Natural killer cell treated with Interleukin-12 subunit alpha and Interleukin-12 subunit beta and Interleukin-15 and Interleukin-18, amount 100 ng/mL, for 72 hours (primary cell): ENCODE measurements at regions not wholly inside any gene's neighbourhood (a gene's known extent, or its start where the extent isn't known, plus 50 kb on each side); places are given as distances from the start of the nearest gene placed in this dataset.
"Not testable (repeated sequence)": the region's sequence is repeated elsewhere in the genome, so short reads cannot be mapped to it uniquely, and the experiment has no call there.

Experiments used
- ATAC-seq, 2 donors: fragments of 150-1000 bp; cut with Tn5 transposase in 1 of 2; sonication (Bioruptor Pico), chemical (Tn5 transposase) in 1 of 2; 2 replicates each; pipeline ENCODE4 v1.10.0; 2021
- DNase-seq: peaks from one replicate; pipeline ENCODE4 v3.0.0; 2022; ENCODE audit warnings: low spot score
- H3K27ac Mint-ChIP-seq, 2 donors: 1 replicate in 1 of 2; 2 replicates in 1 of 2; pipeline ENCODE4 v1.8.0; 2022; ENCODE audit warnings: mixed read lengths in 2 of 2, mild to moderate bottlenecking in 1 of 2, moderate library complexity in 1 of 2
- H3K27me3 Mint-ChIP-seq, 2 donors: 1 replicate in 1 of 2; 2 replicates in 1 of 2; pipeline ENCODE4 v1.8.0; 2022; ENCODE audit warnings: mixed read lengths in 2 of 2
- H3K36me3 Mint-ChIP-seq: one replicate; pipeline ENCODE4 v1.8.0; 2022; ENCODE audit warnings: mixed read lengths
- H3K4me1 Mint-ChIP-seq, 2 donors: 1 replicate in 1 of 2; 2 replicates in 1 of 2; pipeline ENCODE4 v1.8.0; 2022; ENCODE audit warnings: low read depth in 2 of 2, mixed read lengths in 2 of 2, mild to moderate bottlenecking in 1 of 2
- H3K4me3 Mint-ChIP-seq: one replicate; pipeline ENCODE4 v1.8.0; 2022; ENCODE audit warnings: mixed read lengths
- H3K9me3 Mint-ChIP-seq: 2 replicates; pipeline ENCODE4 v1.8.0; 2022; ENCODE audit warnings: mixed read lengths

DNA sequence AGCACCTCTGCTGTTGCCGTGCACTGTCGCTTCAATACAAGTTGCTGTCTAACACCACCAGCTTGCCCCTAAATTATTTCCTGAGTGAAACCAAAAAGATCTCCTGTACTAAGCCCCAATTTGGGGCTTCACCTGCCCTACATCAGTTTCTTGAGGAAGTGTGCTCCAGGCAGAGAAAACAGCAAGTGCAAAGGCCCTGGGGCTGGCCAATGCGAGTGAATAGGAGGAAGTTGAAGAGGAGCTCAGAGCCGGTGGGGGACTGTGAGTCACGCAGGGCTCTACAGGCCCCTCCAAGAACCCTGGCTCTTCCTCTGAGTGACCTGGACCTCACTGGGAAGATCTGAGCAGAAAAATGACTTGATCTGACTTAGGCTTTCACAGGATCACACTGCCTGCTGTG, 117.2 kb downstream of the IPO8 start:
- Mint-ChIP-seq H3K27ac (no peak overlapping the region), H3K27me3 (no peaks in the 10 kb centered on the region), H3K36me3 (no peaks in the 10 kb centered on the region), H3K4me1 (no peaks in the 10 kb centered on the region), H3K9me3 (no peaks in the 10 kb centered on the region), H3K4me3 (no peak overlapping the region)
- no peak for DNase-seq
- ATAC-seq: no peak

DNA sequence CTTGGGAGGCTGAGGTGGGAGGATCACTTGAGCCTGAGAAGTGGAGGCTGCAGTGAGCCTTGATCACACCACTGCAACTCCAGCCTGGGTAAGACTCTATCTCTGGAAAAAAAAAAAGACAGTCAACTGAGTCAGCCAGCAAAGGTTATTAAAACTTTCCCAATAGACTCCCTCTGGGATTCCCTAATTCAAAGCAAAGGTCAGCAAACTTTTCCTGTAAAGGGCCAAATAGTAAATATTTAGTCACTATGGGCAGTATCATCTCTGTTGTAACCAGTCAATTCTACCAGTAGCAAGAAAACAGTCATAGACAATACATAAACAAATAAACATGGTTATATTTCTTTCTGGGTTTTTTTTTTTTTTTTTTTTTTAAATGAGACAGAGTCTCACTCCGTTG, 122.5 kb downstream of the IPO8 start:
- no peak for ATAC-seq

DNA sequence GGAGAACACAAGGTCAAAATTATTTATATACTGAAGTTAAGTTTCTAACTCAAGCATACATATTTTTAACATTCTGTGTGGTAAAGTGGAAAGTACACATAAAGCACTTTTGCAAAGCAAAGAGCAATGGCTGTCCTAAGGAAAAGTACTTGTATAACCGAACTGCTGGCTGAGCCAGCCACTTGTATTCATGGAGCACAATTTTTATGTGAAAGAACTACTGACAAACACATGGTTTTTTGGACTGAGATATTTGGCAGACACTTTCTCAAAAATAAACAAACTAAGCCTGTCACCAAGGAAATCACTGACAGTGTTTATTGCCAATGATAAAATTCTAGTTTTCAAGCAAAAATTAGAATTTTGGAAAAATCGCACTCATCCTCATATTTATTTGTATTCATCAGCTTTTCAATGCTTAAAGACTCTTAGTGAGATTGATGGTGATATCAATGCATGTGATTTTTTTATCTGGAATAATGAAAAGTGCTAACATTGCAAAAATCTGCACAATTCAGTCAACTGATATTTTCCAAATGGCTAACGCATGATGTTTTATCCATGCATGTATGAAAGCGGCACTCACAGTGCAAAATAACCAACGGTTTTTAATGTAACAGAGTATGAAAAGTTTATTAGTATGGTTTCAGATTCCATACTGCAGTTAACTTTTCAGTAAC, 125.3 kb downstream of the IPO8 start:
- Mint-ChIP-seq H3K4me3 (no peak overlapping the region), H3K9me3 (peaks cover 3% of the 10 kb centered on the region), H3K4me1 (no peaks in the 10 kb centered on the region), H3K27ac (no peak overlapping the region), H3K36me3 (no peaks in the 10 kb centered on the region), H3K27me3 (peaks cover 0 to 27% of the 10 kb centered on the region in 2 donors)
- ATAC-seq: no peak
- no peak for DNase-seq

More for the DNA sequence above, 122.5 kb downstream of the IPO8 start:
- no peak for DNase-seq
- Mint-ChIP-seq H3K27me3 (peaks cover 0 to 10% of the 10 kb centered on the region in 2 donors), H3K36me3 (no peaks in the 10 kb centered on the region), H3K4me1 (no peaks in the 10 kb centered on the region), H3K9me3 (no peaks in the 10 kb centered on the region), H3K4me3 (no peak overlapping the region), H3K27ac (no peak overlapping the region)

DNA sequence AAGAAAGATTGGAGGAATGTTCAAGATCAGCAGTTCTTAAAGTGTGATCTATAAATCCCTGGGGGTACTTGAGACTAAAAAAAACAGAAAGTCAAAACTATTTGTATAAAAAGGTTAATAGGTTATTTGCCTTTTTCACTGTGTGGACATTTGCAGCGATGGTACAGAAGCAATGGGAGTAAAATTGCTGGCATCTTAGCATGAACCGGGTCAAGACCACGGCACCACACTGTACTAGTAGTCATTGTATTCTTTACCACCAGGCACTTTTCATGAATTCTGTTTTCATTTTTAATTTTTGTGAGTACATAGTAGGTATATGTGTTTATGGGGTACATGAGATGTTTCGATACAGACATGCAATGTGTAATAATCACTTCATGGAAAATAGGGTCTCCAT, 126.2 kb downstream of the IPO8 start:
- DNase-seq (no peak), ATAC-seq (no peak)
- Mint-ChIP-seq H3K27me3 (peaks cover 0 to 27% of the 10 kb centered on the region in 2 donors), H3K9me3 (peaks cover 3% of the 10 kb centered on the region), H3K4me1 (no peaks in the 10 kb centered on the region), H3K36me3 (no peaks in the 10 kb centered on the region), H3K27ac (no peak overlapping the region), H3K4me3 (no peak overlapping the region)

DNA sequence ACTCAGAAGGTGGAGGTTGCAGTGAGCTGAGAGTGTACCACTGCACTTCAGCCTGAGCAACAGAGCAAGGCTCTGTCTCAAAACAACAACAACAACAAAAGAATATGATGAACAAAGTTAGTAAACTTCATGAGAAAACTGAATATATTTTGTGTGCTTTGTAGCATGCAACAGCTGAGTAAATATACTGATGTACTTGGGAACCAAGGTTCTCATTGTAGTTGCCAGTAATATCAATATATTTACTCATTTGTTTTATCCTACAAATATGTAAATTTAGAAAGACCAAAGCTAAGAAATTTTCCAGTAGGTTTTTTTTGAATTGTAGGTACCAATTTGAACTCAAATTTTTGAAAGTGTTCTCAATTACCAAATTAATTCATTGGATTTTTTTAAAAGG, 127.2 kb downstream of the IPO8 start:
- Mint-ChIP-seq H3K27me3 (peaks cover 0 to 27% of the 10 kb centered on the region in 2 donors), H3K4me3 (no peak overlapping the region)

DNA sequence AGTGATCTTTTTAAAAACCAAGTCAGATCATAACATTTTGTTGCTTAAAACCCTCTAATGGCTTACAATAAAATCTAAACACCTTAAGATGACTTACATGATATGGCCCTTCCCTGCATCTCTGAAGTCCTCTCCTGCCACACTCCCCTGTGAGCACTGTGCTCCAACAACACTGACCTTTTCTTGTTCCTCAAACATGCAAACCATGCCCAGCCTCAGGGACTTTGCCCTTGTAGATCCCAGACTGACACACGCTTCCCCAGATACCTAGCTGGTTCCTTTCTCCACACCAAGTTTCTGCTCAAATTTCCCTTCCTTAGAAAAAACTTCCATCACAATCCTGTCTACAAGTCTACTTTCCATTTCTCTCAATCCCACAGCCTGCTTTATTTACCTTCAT, 128.6 kb downstream of the IPO8 start:
- Mint-ChIP-seq H3K4me3 (no peak overlapping the region), H3K36me3 (no peaks in the 10 kb centered on the region), H3K27me3 (peaks cover 0 to 27% of the 10 kb centered on the region in 2 donors)

More for the DNA sequence above, 127.2 kb downstream of the IPO8 start:
- H3K4me1 Mint-ChIP-seq: no peaks in the 10 kb centered on the region
- no peak for DNase-seq
- peaks cover 3% of the 10 kb centered on the region for H3K9me3 Mint-ChIP-seq
- no peak overlapping the region for H3K27ac Mint-ChIP-seq
- H3K36me3 Mint-ChIP-seq: no peaks in the 10 kb centered on the region
- no peak for ATAC-seq

DNA sequence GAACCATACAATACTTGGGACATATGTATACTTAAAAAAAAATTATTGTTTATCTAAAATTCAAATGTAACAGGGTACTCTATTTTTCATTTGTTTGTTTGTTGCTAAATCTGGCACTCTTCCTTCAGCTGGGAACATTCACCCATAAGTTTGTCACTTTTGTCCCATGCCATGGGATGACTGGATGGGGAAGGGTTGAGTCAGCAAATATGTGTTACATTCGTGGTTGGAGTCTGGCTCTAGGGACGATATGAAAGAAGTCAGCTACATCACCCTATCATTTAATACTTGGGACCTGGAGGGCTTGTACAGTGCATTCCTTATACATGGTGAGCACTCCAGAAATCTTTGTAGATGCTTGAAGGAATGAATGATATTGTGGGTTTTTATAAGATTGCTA, 131.3 kb downstream of the IPO8 start:
- H3K27ac Mint-ChIP-seq: no peak overlapping the region

More for the DNA sequence above, 128.6 kb downstream of the IPO8 start:
- DNase-seq (no peak), ATAC-seq (no peak)
- Mint-ChIP-seq H3K4me1 (no peaks in the 10 kb centered on the region), H3K27ac (no peak overlapping the region), H3K9me3 (peaks cover 3% of the 10 kb centered on the region)

DNA sequence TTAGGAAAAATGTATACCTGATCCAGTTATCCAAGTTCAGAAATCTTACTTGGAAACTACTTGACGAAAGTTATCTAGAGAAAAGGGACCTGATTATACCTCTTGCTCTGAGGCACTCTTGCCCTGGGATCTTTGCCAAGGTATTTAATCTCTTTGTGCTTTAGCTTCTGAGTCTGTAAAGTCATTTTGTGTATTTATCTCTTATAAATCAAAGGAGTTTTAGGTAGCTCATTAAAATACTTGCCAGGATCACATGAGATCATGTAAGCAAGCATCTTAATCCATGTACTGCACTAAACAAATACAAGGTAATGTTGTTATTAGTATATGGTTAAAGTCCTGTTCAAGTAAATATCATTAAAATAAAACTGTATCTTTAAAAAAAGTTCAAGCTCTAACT, 147.5 kb downstream of the IPO8 start:
- Mint-ChIP-seq H3K36me3 (no peaks in the 10 kb centered on the region), H3K9me3 (peaks cover 4% of the 10 kb centered on the region), H3K27ac (no peak overlapping the region), H3K27me3 (peaks cover 3 to 26% of the 10 kb centered on the region in 2 donors), H3K4me3 (no peak overlapping the region), H3K4me1 (no peaks in the 10 kb centered on the region)
- no peak for DNase-seq
- ATAC-seq: no peak

More for the DNA sequence above, 131.3 kb downstream of the IPO8 start:
- peaks cover 0 to 22% of the 10 kb centered on the region in 2 donors for H3K27me3 Mint-ChIP-seq
- DNase-seq: no peak
- H3K4me1 Mint-ChIP-seq: no peaks in the 10 kb centered on the region
- ATAC-seq: no peak
- peaks cover 5% of the 10 kb centered on the region for H3K36me3 Mint-ChIP-seq
- peaks cover 11% of the 10 kb centered on the region for H3K9me3 Mint-ChIP-seq
- H3K4me3 Mint-ChIP-seq: no peak overlapping the region

DNA sequence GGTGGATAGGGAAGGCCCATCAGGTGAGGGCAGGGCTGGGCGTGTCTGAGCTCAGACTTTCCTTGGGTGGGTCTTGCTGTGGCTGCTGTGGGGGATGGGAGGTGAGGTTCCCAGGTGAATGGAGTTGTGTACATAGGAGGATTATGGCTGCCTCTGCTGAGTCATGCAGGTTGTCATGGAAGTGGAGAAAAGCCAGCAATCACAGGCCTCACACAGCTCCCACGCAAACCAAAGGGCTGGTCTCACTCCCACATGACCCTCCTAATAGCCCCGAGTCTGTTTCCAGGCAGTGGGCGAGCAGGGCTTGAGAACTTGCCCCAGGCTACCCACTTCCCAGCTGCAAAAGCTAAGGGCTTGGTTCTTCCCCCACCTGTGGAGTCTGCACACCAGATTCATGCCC, 149.5 kb downstream of the IPO8 start:
- DNase-seq (no peak), ATAC-seq (no peak)
- no peaks in the 10 kb centered on the region for H3K4me1 Mint-ChIP-seq

DNA sequence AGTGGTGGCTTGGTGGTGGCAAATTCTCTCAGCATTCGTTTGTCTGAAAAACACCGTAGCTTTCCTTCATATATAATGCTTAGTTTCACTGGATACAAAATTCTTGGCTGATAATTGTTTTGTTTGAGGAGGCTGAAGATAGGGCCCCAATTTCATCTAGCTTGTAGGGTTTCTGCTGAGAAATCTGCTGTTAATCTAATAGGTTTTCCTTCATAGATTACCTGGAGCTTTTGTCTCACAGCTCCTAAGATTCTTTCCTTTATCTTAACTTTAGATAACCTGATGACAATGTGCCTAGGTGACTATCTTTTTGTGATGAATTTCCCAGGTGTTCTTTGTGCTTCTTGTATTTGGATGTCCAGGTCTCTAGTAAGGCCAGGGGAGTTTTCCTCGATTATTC, 151.0 kb downstream of the IPO8 start:
- not testable (repeated sequence) for ATAC-seq, H3K4me1 Mint-ChIP-seq, DNase-seq, H3K36me3 Mint-ChIP-seq, H3K27ac Mint-ChIP-seq, H3K4me3 Mint-ChIP-seq
- H3K9me3 Mint-ChIP-seq: peaks cover 16% of the 10 kb centered on the region
- H3K27me3 Mint-ChIP-seq: peaks cover 3 to 40% of the 10 kb centered on the region in 2 donors

More for the DNA sequence above, 149.5 kb downstream of the IPO8 start:
- Mint-ChIP-seq H3K27ac (no peak overlapping the region), H3K9me3 (peaks cover 16% of the 10 kb centered on the region), H3K4me3 (no peak overlapping the region), H3K36me3 (no peaks in the 10 kb centered on the region), H3K27me3 (peaks cover 3 to 40% of the 10 kb centered on the region in 2 donors)

DNA sequence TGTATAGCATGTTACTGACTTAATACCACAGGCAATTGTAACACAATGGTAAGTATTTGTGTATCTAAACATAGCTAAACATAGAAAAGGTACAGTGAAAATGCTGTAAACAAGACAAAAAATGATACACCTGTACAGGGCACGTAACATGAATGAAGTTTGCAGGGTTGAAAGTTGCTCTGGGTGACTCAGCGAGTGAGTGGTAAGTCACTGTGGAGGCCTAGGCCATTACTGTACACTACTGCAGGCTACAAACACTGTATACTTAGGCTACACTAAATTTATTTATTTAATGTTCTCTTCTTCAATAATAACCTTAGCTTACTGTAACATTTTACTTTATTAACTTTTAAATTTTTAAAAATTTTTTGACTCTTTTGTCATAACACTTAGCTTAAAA, 158.4 kb downstream of the IPO8 start:
- Mint-ChIP-seq H3K27me3 (peaks cover 0 to 7% of the 10 kb centered on the region in 2 donors), H3K9me3 (peaks cover 6% of the 10 kb centered on the region), H3K27ac (no peak overlapping the region), H3K4me1 (no peaks in the 10 kb centered on the region), H3K36me3 (no peaks in the 10 kb centered on the region), H3K4me3 (no peak overlapping the region)
- DNase-seq: no peak
- ATAC-seq: no peak

DNA sequence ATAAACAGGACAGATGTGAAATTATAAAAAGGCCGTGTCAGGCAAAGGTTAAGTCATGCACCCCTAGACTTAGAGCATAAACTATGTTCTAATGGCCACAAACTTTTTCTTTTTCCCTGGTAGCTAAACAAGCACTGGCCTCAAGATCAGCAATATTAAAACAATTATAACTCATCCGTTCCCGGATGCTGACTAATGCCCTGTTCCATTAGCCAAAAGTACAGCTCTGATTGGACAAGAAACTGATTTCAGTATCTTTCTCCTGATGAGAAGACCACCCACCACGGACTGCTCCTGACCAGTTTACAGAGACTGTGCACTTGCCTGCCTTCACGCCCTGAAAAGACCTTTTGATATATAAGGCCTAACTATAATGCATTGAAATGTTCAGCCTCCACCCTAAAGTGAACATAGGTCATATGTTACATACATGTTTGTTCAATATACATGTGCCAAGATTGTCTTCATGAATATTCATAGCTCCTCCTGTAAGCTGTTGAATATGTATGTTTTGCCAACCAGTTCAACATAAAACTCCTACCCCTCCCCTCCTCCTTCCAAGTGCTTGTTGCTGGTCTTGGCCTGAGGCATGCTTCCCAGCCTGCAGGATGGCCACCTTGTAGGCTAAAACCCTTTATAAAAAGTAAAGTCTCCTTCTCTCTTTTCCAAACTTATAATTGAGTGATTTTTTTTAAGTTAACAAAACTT, 162.0 kb downstream of the IPO8 start:
- Mint-ChIP-seq H3K27me3 (peaks cover 0 to 4% of the 10 kb centered on the region in 2 donors), H3K27ac (no peak overlapping the region), H3K4me3 (no peak overlapping the region), H3K36me3 (no peaks in the 10 kb centered on the region), H3K4me1 (no peaks in the 10 kb centered on the region), H3K9me3 (no peaks in the 10 kb centered on the region)
- DNase-seq (no peak), ATAC-seq (no peak)

DNA sequence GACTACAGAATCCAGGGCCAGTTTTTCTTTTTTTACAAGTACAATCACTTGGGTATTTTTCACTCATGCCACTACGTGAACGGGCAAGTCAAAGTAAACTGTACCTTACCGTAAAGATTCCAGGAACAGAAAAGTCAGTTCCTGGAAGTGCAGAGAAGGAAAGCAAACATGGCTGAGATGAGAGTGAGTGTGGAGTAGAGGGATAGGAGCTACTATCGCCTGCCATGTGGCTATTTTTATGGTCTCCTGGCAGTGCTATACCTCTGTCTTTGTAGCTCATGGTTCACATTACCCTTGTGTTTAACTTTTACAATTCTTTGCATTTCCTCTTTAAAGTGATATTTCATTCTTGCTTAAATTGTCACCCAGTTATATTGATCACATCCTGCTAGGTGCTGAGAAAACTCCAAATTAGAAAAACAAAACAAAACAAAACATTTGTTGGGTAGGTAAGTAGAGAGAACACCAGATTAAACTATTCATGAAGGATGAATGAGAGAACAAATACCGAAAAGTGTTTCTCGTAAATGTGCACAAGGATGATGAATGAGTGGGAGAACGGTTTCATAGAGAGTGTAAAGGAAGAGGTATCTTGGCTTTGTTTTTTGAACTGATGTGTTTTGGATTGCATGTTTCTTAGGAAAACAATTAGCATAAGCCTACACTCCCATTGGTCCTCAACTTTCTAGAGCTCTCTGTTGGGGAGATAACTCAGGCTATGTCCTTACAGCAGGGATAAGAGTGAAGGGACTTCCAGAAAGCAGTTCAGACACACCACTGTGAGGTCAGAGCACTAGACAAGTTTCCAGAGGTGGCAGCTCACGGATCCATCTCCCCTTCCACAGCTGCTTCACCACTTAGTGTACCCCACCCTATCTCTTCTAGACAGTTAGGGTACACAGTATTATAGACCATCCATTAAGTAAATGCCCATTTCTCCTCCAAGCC, 163.7 kb downstream of the IPO8 start:
- no peak for DNase-seq
- H3K9me3 Mint-ChIP-seq: no peaks in the 10 kb centered on the region
- no peak overlapping the region for H3K4me3 Mint-ChIP-seq
- no peak for ATAC-seq
- H3K27ac Mint-ChIP-seq: no peak overlapping the region
- H3K4me1 Mint-ChIP-seq: no peaks in the 10 kb centered on the region
- no peaks in the 10 kb centered on the region for H3K36me3 Mint-ChIP-seq
- peaks cover 0 to 4% of the 10 kb centered on the region in 2 donors for H3K27me3 Mint-ChIP-seq
